HepG2 (cell line): ENCODE measurements at regions not wholly inside any gene's neighbourhood (a gene's known extent, or its start where the extent isn't known, plus 50 kb on each side); places are given as distances from the start of the nearest gene placed in this dataset.

Experiments used
- ATAC-seq: fragments of 200-7000 bp; cut with Tn5 transposase; 3 replicates; pipeline ENCODE4 v1.9.1; 2020; ENCODE audit warnings: mild to moderate bottlenecking, moderate library complexity
- BruUV-seq: library from RNA; stranded (reverse); fragments of 400-500 nt; replicated peaks from 2 replicates; lab custom pipeline; 2021; lab: Mats Ljungman, UMichigan
- CTCF ChIA-PET: fragments of 300-600 bp; formaldehyde crosslinking; extraction: SDS; loops from one replicate; lab custom pipeline; 2021; ENCODE audit warnings: low total read pairs, inconsistent platforms, low intra/inter-chr PET ratio; lab: Yijun Ruan, JAX
- POLR2A ChIA-PET: fragments of 350-600 bp; sonication (Branson Sonifier 250); formaldehyde crosslinking; loops from one replicate; lab custom pipeline; 2020; ENCODE audit warnings: antibody characterized with exemption, inconsistent platforms; lab: Yijun Ruan, JAX
- DNase-seq: peaks from one replicate; pipeline ENCODE4 v3.0.0-alpha.2; 2015; ENCODE audit warnings: low spot score
- FAIRE-seq: peaks from 3 replicates; lab custom pipeline; 2011; peaks lifted over from hg19 to GRCh38; lab: Jason Lieb, UNC
- H2AFZ ChIP-seq: one replicate; pipeline ENCODE4 v1.6.1; 2011; ENCODE audit warnings: low read length, inconsistent platforms
- H3K27ac ChIP-seq: fragments of 300-600 bp; 3 replicates; pipeline ENCODE4 v1.8.0; 2011; ENCODE audit warnings: mixed run types, mild to moderate bottlenecking, mixed read lengths, low read length, inconsistent platforms; ENCODE audit not compliant: insufficient read depth; ENCODE audit errors: extremely low read length
- H3K27me3 ChIP-seq, 2 experiments: fragments of 200-600 bp in 1 of 2; 2 replicates in 1 of 2; 3 replicates in 1 of 2; pipeline versions ENCODE4 v1.6.0 to v1.8.0; 2011; ENCODE audit warnings: low read length in 2 of 2, mild to moderate bottlenecking in 2 of 2, moderate library complexity in 2 of 2, inconsistent platforms in 1 of 2; ENCODE audit not compliant: insufficient read depth in 2 of 2, control insufficient read depth in 1 of 2
- H3K36me3 ChIP-seq, 2 experiments: fragments of 200-600 bp in 1 of 2; replicated peaks in 1 of 2; 2 replicates in 1 of 2; 3 replicates in 1 of 2; pipeline versions ENCODE4 v1.5.1 to v1.8.0; 2011; ENCODE audit warnings: low read length in 2 of 2, inconsistent platforms in 1 of 2; ENCODE audit not compliant: insufficient read depth in 2 of 2, control insufficient read depth in 1 of 2
- H3K4me1 ChIP-seq: 2 replicates; pipeline ENCODE4 v1.5.1; 2012; ENCODE audit warnings: low read length, inconsistent platforms; ENCODE audit not compliant: insufficient read depth
- H3K4me2 ChIP-seq: 2 replicates; pipeline ENCODE4 v1.6.0; 2011; ENCODE audit warnings: low read depth, low read length, inconsistent platforms
- H3K4me3 ChIP-seq, 3 experiments: fragments of 200-600 bp in 1 of 3; sonication (generic), shearing (Covaris generic) in 1 of 3; replicated peaks in 1 of 3; 2 replicates each; pipeline ENCODE4 v1.5.1; 2011 to 2016; ENCODE audit warnings: low read length in 3 of 3, inconsistent platforms in 2 of 3, low read depth in 2 of 3, mild to moderate bottlenecking in 2 of 3, control low read depth in 1 of 3, mixed read lengths in 1 of 3; ENCODE audit not compliant: insufficient read depth in 1 of 3
- H3K79me2 ChIP-seq: one replicate; pipeline ENCODE4 v1.6.1; 2011; ENCODE audit warnings: low read length, inconsistent platforms; ENCODE audit not compliant: insufficient read depth
- H3K9ac ChIP-seq: 2 replicates; pipeline ENCODE4 v1.6.0; 2011; ENCODE audit warnings: mild to moderate bottlenecking, low read depth, low read length, inconsistent platforms; ENCODE audit not compliant: insufficient read depth
- H3K9me3 ChIP-seq: 2 replicates; pipeline ENCODE4 v1.5.1; 2012; ENCODE audit warnings: mild to moderate bottlenecking, low read length
- H4K20me1 ChIP-seq: 2 replicates; pipeline ENCODE4 v1.6.0; 2011; ENCODE audit warnings: inconsistent platforms, mild to moderate bottlenecking, low read length, moderate library complexity; ENCODE audit not compliant: insufficient read depth
- ARID2 ChIP-seq: sonication (generic); formaldehyde crosslinking; IDR thresholded peaks from 2 replicates; pipeline ENCODE4 v1.8.1; 2022; ENCODE audit warnings: mild to moderate bottlenecking, missing genetic modification reagents, borderline replicate concordance
- ARNT2 ChIP-seq: sonication (generic); formaldehyde crosslinking; IDR thresholded peaks from 2 replicates; pipeline ENCODE4 v1.8.0; 2022; ENCODE audit warnings: mild to moderate bottlenecking, low read depth, missing genetic modification reagents, moderate library complexity
- CHD2 ChIP-seq: IDR thresholded peaks from 2 replicates; pipeline ENCODE4 v1.6.1; 2011; ENCODE audit warnings: low read depth, low read length, improper control_type of control experiment
- NFE2L2 ChIP-seq: fragments of 150-350 bp; IDR thresholded peaks from 2 replicates; pipeline ENCODE4 v1.6.1; 2014; ENCODE audit warnings: low read length
- PBX2 ChIP-seq: IDR thresholded peaks from 2 replicates; pipeline ENCODE4 v1.6.1; 2016; ENCODE audit warnings: control low read depth
- TAF1 ChIP-seq: sonication (generic); formaldehyde crosslinking; IDR thresholded peaks from 2 replicates; pipeline ENCODE4 v1.4.0; 2020; ENCODE audit warnings: missing genetic modification reagents
- TBX3 ChIP-seq: fragments of 450-650 bp; IDR thresholded peaks from 2 replicates; pipeline ENCODE4 v1.6.1; 2017; ENCODE audit warnings: antibody characterized with exemption, mild to moderate bottlenecking, inconsistent platforms, borderline replicate concordance
- TFDP1 ChIP-seq: IDR thresholded peaks from 2 replicates; pipeline ENCODE4 v1.6.1; 2016; ENCODE audit warnings: missing compliant biosample characterization, missing genetic modification reagents, borderline replicate concordance
- ZBTB21 ChIP-seq: sonication (generic); formaldehyde crosslinking; IDR thresholded peaks from 2 replicates; pipeline ENCODE4 v1.4.0; 2020; ENCODE audit warnings: missing genetic modification reagents
- ZFP36L1 ChIP-seq: sonication (generic); formaldehyde crosslinking; IDR thresholded peaks from 2 replicates; pipeline ENCODE4 v1.8.0; 2022; ENCODE audit warnings: mild to moderate bottlenecking, missing genetic modification reagents, moderate library complexity
- ZNF205 ChIP-seq: IDR thresholded peaks from 2 replicates; pipeline ENCODE4 v1.6.1; 2018; ENCODE audit warnings: missing biosample characterization, missing genetic modification reagents
- ZNF207 ChIP-seq: fragments of 450-650 bp; IDR thresholded peaks from 2 replicates; pipeline ENCODE4 v1.6.1; 2016; ENCODE audit warnings: antibody characterized with exemption, borderline replicate concordance
- ZNF253 ChIP-seq: sonication (generic); formaldehyde crosslinking; IDR thresholded peaks from 2 replicates; pipeline ENCODE4 v1.8.0; 2022; ENCODE audit warnings: mild to moderate bottlenecking, missing genetic modification reagents, borderline replicate concordance
- ZNF570 ChIP-seq: sonication (generic); formaldehyde crosslinking; IDR thresholded peaks from 2 replicates; pipeline ENCODE4 v1.4.0; 2020; ENCODE audit warnings: mild to moderate bottlenecking, missing genetic modification reagents, borderline replicate concordance
- ZNF644 ChIP-seq: IDR thresholded peaks from 2 replicates; pipeline ENCODE4 v1.6.1; 2016; ENCODE audit warnings: low read depth
- ZNF678 ChIP-seq: sonication (generic); formaldehyde crosslinking; IDR thresholded peaks from 2 replicates; pipeline ENCODE4 v1.4.0; 2020; ENCODE audit warnings: mild to moderate bottlenecking, missing genetic modification reagents
- ZNF761 ChIP-seq: sonication (generic); formaldehyde crosslinking; conservative IDR thresholded peaks from 2 replicates; pipeline ENCODE4 v1.4.0; 2020; ENCODE audit warnings: mild to moderate bottlenecking, missing genetic modification reagents
- WGBS: methylation state at CpG from one replicate; pipeline ENCODE4 v1.1.6; 2017; ENCODE audit warnings: low lambda C conversion rate; 5-methylcytosine and 5-hydroxymethylcytosine counted together
- in situ Hi-C: cut with HindIII; loops from 2 replicates; pipeline ENCODE4 v1.10.0; 2017; ENCODE audit warnings: low pct_unique_long_range_greater_than_20kb; ENCODE audit not compliant: extremely low pct_ligation_motif_present
- intact Hi-C: fragments of 100-400 bp; cut with micrococcal nuclease; formaldehyde crosslinking; loops from one replicate; pipeline ENCODE4 v1.10.0; 2022; ENCODE audit not compliant: unreplicated experiment
- TF ChIP-seq, protein P1 (sequence below): sonication (generic); formaldehyde crosslinking; IDR thresholded peaks from 2 replicates; pipeline ENCODE4 v1.5.0; 2020; ENCODE audit warnings: missing genetic modification reagents

GRCh38 chr12:84159260-84159659 lies 753.3 kb downstream of the SLC6A15 start (continued):
- no peak for TF ChIP-seq TAF1 (CRISPR knock-in tag)
- no peak for TF ChIP-seq ZNF761 (CRISPR knock-in tag)

DNA sequence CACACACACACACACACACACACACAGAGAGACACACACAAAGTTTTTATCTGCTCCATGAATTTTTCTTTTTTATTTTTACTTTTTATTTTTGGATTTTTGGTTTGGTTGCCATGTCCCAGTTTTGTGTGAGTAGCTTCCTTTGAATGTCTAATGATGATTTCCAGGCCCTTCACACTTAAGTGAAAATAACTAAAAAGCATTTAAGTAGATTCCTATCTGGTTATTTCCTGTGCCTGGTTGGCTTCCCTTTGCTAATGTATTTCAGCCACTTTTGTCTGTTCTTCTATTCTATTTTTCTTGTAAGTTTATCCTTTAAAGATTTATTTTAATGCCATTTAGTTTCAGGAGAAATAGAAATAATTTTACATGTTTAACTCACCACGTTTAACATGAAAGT lies 755.4 kb downstream of the SLC6A15 start:
- no peak for ATAC-seq
- H4K20me1 ChIP-seq: no peaks in the 10 kb centered on the region
- no peaks in the 10 kb centered on the region for H3K9me3 ChIP-seq
- no peaks in the 10 kb centered on the region for H3K36me3 ChIP-seq
- H3K79me2 ChIP-seq: no peaks in the 10 kb centered on the region
- BruUV-seq: no TSS peak
- 2% methylated on average over 1 of the region's 1 CpG for WGBS
- CTCF ChIA-PET: no interaction called here
- H3K9ac ChIP-seq: no peak overlapping the region
- H3K4me1 ChIP-seq: no peaks in the 10 kb centered on the region
- POLR2A ChIA-PET: no interaction called here
- no peak overlapping the region for H3K4me2 ChIP-seq
- H2AFZ ChIP-seq: no peak overlapping the region
- no peaks in the 10 kb centered on the region; a peak in 1 of 5 replicates for H3K27me3 ChIP-seq
- no peak for DNase-seq
- no peak overlapping the region for H3K27ac ChIP-seq
- in situ Hi-C loops: no loop called here
- no peak for FAIRE-seq
- intact Hi-C loops: no loop called here
- no peak overlapping the region for H3K4me3 ChIP-seq
- TF ChIP-seq TBX3 (no peak), NFE2L2 (no peak), ZFP36L1 (CRISPR knock-in tag) (no peak), ZNF205 (no peak), ARID2 (no peak), ZNF678 (CRISPR knock-in tag) (no peak), ZBTB21 (CRISPR knock-in tag) (no peak), ZNF253 (CRISPR knock-in tag) (no peak), TFDP1 (CRISPR knock-in tag) (no peak), ZNF207 (no peak), ARNT2 (CRISPR knock-in tag) (no peak), ZNF644 (CRISPR knock-in tag) (no peak), ZNF570 (no peak), CHD2 (no peak), PBX2 (CRISPR knock-in tag) (no peak)
- TF ChIP-seq, protein P1, sequence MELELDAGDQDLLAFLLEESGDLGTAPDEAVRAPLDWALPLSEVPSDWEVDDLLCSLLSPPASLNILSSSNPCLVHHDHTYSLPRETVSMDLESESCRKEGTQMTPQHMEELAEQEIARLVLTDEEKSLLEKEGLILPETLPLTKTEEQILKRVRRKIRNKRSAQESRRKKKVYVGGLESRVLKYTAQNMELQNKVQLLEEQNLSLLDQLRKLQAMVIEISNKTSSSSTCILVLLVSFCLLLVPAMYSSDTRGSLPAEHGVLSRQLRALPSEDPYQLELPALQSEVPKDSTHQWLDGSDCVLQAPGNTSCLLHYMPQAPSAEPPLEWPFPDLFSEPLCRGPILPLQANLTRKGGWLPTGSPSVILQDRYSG (CRISPR knock-in tag): no peak
